ENCODE measurements at regions not wholly inside any gene's neighbourhood (a gene's known extent, or its start where the extent isn't known, plus 50 kb on each side); places are given as distances from the start of the nearest gene placed in this dataset.

DNA sequence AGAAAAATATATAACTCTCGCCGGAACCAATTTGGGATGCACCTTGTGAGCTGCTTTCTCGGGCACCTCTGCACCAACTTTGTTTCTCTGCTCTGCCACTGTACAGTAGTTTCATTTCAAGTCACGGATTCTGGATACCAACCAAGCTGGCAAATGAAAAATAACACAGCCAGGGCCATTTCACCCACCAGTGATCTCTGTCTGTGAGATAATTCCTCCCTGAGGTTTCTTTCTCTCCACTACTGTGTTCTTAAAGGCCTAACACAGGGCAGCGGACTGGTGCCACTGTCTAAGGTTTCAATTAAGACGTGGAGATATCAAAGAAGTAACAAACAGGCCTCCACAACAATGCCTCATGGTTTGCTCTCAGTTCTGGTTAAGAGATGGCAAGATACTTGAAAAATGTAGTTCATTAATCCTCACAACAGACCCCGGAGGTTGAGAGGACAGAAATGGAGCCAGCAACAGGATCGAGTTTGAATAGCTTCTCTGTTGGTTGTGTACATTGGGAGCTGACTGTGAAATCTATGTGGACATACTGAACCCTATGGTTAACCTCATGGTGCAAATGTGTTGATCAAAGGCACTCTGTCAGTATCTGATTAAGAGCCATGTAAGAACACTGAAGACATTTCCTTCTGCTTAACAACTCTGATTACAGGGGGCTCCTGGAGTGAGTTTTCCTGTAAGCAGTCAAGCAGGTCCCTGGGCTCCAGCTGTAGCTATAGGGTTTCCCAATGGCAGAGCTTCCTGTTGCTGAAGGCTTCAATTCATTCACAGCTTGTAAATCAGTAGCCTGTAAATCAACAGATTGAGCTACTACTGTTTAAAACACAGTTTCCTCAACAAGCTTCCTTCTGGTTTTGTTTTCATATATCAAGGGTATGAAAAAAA, 470.5 kb downstream of the EPHA3 start:
- peaks cover 0 to 3% (median 0%) of the 10 kb centered on the region in 4 donors for H3K27me3 ChIP-seq (ENCODE audit: control insufficient read depth in 4 of 4, insufficient read depth in 4 of 4, low read length in 3 of 4)
- WGBS = 59% methylated on average over 8 of the region's 8 CpGs
- no peaks in the 10 kb centered on the region for H3K4me1 ChIP-seq (ENCODE audit: control insufficient read depth in 4 of 4, insufficient read depth in 4 of 4, low read length in 3 of 4)
- no peak overlapping the region for H3K9ac ChIP-seq (ENCODE audit: low read depth in 1 of 2, low read length in 2 of 2)
- H3K4me3 ChIP-seq (ENCODE audit: low read depth in 1 of 3, low read length in 3 of 3) = no peak overlapping the region
- TF ChIP-seq RAD21 (IDR thresholded peaks at IDR 0.05) = no peak
- TF ChIP-seq FOXA1 (IDR thresholded peaks at IDR 0.05) = no peak
- no peak for TF ChIP-seq YY1 (IDR thresholded peaks at IDR 0.05)
- no peak for TF ChIP-seq HNF4A (conservative IDR thresholded peaks at IDR 0.05)
- TF ChIP-seq RXRA (IDR thresholded peaks at IDR 0.05) = no peak
- no peak for TF ChIP-seq FOXA2 (IDR thresholded peaks at IDR 0.05)
- TF ChIP-seq, protein P1, sequence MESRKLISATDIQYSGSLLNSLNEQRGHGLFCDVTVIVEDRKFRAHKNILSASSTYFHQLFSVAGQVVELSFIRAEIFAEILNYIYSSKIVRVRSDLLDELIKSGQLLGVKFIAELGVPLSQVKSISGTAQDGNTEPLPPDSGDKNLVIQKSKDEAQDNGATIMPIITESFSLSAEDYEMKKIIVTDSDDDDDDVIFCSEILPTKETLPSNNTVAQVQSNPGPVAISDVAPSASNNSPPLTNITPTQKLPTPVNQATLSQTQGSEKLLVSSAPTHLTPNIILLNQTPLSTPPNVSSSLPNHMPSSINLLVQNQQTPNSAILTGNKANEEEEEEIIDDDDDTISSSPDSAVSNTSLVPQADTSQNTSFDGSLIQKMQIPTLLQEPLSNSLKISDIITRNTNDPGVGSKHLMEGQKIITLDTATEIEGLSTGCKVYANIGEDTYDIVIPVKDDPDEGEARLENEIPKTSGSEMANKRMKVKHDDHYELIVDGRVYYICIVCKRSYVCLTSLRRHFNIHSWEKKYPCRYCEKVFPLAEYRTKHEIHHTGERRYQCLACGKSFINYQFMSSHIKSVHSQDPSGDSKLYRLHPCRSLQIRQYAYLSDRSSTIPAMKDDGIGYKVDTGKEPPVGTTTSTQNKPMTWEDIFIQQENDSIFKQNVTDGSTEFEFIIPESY (IDR thresholded peaks at IDR 0.05) = no peak
- TF ChIP-seq JUND (IDR thresholded peaks at IDR 0.05) = no peak
- TF ChIP-seq, protein P2, sequence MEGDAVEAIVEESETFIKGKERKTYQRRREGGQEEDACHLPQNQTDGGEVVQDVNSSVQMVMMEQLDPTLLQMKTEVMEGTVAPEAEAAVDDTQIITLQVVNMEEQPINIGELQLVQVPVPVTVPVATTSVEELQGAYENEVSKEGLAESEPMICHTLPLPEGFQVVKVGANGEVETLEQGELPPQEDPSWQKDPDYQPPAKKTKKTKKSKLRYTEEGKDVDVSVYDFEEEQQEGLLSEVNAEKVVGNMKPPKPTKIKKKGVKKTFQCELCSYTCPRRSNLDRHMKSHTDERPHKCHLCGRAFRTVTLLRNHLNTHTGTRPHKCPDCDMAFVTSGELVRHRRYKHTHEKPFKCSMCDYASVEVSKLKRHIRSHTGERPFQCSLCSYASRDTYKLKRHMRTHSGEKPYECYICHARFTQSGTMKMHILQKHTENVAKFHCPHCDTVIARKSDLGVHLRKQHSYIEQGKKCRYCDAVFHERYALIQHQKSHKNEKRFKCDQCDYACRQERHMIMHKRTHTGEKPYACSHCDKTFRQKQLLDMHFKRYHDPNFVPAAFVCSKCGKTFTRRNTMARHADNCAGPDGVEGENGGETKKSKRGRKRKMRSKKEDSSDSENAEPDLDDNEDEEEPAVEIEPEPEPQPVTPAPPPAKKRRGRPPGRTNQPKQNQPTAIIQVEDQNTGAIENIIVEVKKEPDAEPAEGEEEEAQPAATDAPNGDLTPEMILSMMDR (IDR thresholded peaks at IDR 0.05; ENCODE audit: low read depth, low read length, missing input control) = no peak
- TF ChIP-seq SP1 (IDR thresholded peaks at IDR 0.05) = no peak
- no peak for TF ChIP-seq GABPA (IDR thresholded peaks at IDR 0.05 in 1 of 2, conservative IDR thresholded peaks at IDR 0.05 in 1 of 2)
- TF ChIP-seq REST (IDR thresholded peaks at IDR 0.05) = no peak
- no peak for TF ChIP-seq NR2F2 (IDR thresholded peaks at IDR 0.05)
- TF ChIP-seq TAF1 (conservative IDR thresholded peaks at IDR 0.05) = no peak
- no peak for TF ChIP-seq HNF4G (IDR thresholded peaks at IDR 0.05)
- TF ChIP-seq, protein P3, sequence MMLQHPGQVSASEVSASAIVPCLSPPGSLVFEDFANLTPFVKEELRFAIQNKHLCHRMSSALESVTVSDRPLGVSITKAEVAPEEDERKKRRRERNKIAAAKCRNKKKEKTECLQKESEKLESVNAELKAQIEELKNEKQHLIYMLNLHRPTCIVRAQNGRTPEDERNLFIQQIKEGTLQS (IDR thresholded peaks at IDR 0.05) = no peak
- no peak for TF ChIP-seq MAX (IDR thresholded peaks at IDR 0.05)
- H3K27ac ChIP-seq (ENCODE audit: low read depth in 1 of 2, low read length in 2 of 2) = no peak overlapping the region
- no peak for DNase-seq (ENCODE audit: low spot score)
- H3K36me3 ChIP-seq (ENCODE audit: control insufficient read depth in 4 of 4, insufficient read depth in 3 of 4, low read depth in 1 of 4, low read length in 3 of 4) = no peaks in the 10 kb centered on the region
- no peaks in the 10 kb centered on the region for H3K9me3 ChIP-seq (ENCODE audit: control insufficient read depth in 4 of 4, low read length in 3 of 4)
